ENCODE measurements at regions not wholly inside any gene's neighbourhood (a gene's known extent, or its start where the extent isn't known, plus 50 kb on each side); places are given as distances from the start of the nearest gene placed in this dataset.

GRCh38 chr11:70694371-70694770 is 296.0 kb downstream of the CTTN start:
- no peak for TF ChIP-seq POLR2AphosphoS5 (IDR thresholded peaks at IDR 0.05)
- TF ChIP-seq RAD21 (conservative IDR thresholded peaks at IDR 0.05): no peak
- TF ChIP-seq CTCF (IDR thresholded peaks at IDR 0.05; ENCODE audit: poor library complexity, severe bottlenecking): no peak
- no peak for TF ChIP-seq EP300 (conservative IDR thresholded peaks at IDR 0.05; ENCODE audit: poor library complexity, severe bottlenecking)
- TF ChIP-seq, protein P1, sequence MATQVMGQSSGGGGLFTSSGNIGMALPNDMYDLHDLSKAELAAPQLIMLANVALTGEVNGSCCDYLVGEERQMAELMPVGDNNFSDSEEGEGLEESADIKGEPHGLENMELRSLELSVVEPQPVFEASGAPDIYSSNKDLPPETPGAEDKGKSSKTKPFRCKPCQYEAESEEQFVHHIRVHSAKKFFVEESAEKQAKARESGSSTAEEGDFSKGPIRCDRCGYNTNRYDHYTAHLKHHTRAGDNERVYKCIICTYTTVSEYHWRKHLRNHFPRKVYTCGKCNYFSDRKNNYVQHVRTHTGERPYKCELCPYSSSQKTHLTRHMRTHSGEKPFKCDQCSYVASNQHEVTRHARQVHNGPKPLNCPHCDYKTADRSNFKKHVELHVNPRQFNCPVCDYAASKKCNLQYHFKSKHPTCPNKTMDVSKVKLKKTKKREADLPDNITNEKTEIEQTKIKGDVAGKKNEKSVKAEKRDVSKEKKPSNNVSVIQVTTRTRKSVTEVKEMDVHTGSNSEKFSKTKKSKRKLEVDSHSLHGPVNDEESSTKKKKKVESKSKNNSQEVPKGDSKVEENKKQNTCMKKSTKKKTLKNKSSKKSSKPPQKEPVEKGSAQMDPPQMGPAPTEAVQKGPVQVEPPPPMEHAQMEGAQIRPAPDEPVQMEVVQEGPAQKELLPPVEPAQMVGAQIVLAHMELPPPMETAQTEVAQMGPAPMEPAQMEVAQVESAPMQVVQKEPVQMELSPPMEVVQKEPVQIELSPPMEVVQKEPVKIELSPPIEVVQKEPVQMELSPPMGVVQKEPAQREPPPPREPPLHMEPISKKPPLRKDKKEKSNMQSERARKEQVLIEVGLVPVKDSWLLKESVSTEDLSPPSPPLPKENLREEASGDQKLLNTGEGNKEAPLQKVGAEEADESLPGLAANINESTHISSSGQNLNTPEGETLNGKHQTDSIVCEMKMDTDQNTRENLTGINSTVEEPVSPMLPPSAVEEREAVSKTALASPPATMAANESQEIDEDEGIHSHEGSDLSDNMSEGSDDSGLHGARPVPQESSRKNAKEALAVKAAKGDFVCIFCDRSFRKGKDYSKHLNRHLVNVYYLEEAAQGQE (IDR thresholded peaks at IDR 0.05; ENCODE audit: borderline replicate concordance): no peak
- TF ChIP-seq EZH2 (IDR thresholded peaks at IDR 0.05; ENCODE audit: borderline replicate concordance, insufficient read depth, low read length, poor library complexity, severe bottlenecking): no peak
